Peyer's patch (tissue), 4 donors: ENCODE measurements at regions not wholly inside any gene's neighbourhood (a gene's known extent, or its start where the extent isn't known, plus 50 kb on each side); places are given as distances from the start of the nearest gene placed in this dataset.

Experiments used
- POLR2A ChIP-seq, 2 donors: fragments of 450-650 bp; IDR thresholded peaks; one replicate each; pipeline ENCODE4 v1.5.1; 2017; ENCODE audit warnings: antibody characterized with exemption in 2 of 2, mild to moderate bottlenecking in 2 of 2, moderate library complexity in 2 of 2
- TF ChIP-seq, protein P1 (sequence below), 6 experiments: fragments of 450-650 bp in 4 of 6; fragments of 200-600 bp in 2 of 6; sonication (generic) in 1 of 6; IDR thresholded peaks; one replicate each; pipeline ENCODE4 v1.5.1; 2017 to 2019; ENCODE audit warnings: antibody characterized with exemption in 6 of 6, mild to moderate bottlenecking in 3 of 6, moderate library complexity in 1 of 6

DNA sequence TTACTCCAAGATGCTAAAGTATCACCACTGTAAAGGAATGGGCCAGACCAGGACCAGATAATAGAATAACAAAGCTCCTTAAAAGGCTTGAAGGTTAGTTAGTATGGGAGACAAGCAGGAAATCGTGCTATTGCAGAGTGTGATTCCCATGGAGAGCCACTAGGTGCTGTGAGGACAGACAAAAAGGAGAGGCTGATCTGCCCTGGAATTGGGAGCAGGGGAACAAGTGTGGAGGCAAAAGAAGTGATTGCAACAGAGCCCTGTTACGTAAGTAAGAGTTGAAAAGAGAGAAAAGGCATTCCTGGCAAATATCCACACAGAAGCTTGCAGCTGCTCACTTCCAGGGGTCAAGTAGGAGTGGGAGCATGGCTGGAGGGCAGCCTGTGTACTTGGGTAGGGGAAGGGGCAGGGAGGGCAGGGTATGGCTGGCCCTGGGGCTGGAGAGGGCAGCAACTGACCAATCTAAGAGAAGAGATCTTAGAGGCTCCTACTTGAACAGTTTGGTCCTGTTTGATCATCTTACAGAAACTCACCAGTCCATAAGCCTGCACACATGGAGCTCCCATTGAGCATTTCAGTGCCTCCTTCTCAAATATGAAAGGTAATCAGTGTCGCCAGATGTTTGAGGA is 207.7 kb upstream of the GJB5 start:
- no peak for TF ChIP-seq POLR2A (IDR thresholded peaks at IDR 0.05)
- TF ChIP-seq, protein P1, sequence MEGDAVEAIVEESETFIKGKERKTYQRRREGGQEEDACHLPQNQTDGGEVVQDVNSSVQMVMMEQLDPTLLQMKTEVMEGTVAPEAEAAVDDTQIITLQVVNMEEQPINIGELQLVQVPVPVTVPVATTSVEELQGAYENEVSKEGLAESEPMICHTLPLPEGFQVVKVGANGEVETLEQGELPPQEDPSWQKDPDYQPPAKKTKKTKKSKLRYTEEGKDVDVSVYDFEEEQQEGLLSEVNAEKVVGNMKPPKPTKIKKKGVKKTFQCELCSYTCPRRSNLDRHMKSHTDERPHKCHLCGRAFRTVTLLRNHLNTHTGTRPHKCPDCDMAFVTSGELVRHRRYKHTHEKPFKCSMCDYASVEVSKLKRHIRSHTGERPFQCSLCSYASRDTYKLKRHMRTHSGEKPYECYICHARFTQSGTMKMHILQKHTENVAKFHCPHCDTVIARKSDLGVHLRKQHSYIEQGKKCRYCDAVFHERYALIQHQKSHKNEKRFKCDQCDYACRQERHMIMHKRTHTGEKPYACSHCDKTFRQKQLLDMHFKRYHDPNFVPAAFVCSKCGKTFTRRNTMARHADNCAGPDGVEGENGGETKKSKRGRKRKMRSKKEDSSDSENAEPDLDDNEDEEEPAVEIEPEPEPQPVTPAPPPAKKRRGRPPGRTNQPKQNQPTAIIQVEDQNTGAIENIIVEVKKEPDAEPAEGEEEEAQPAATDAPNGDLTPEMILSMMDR (IDR thresholded peaks at IDR 0.05) = peak in 1 of 6 experiments; percentile 2
